ENCODE measurements at regions not wholly inside any gene's neighbourhood (a gene's known extent, or its start where the extent isn't known, plus 50 kb on each side); places are given as distances from the start of the nearest gene placed in this dataset.

- no peak for TF ChIP-seq CTCF (IDR thresholded peaks at IDR 0.05)
- TF ChIP-seq POLR2A (IDR thresholded peaks at IDR 0.05) = no peak
Observed at GRCh38 chr1:221892301-221892830, 150.5 kb upstream of the DUSP10 start.

Measured in stomach (tissue), 4 donors.